ENCODE measurements at regions not wholly inside any gene's neighbourhood (a gene's known extent, or its start where the extent isn't known, plus 50 kb on each side); places are given as distances from the start of the nearest gene placed in this dataset.

DNA sequence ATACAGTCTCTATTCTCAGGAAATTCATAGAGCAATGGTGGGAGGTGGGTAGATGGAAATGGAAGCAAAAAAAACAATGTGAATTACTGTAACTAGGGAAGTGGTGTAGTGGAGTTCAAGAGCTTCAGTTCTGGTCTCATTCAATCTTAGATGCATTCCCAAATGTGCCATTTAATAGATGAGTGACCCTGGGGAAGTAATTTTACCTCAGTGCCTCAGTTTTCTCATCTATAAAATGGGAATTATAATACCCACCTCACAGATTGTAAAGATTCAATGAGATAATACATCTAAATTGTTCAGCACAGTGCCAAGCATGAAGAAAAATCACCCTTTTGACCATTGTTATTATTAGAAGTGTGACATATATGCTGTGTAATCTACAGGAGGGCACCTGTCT, 173.1 kb downstream of the SLC38A4 start:
- TF ChIP-seq CTCF (IDR thresholded peaks at IDR 0.05) (no peak), ZFX (IDR thresholded peaks at IDR 0.05; ENCODE audit: borderline replicate concordance) (no peak)
